Body of pancreas (tissue), 4 donors: ENCODE measurements at regions not wholly inside any gene's neighbourhood (a gene's known extent, or its start where the extent isn't known, plus 50 kb on each side); places are given as distances from the start of the nearest gene placed in this dataset.
A peak's percentile ranks its signal among the peaks of the same experiment; 100 is the strongest.

ENCODE experiments used
- ATAC-seq: fragments of 150-250 bp; one replicate; pipeline ENCODE4 v1.9.1; 2016
- DNase-seq, 4 donors: peaks; one replicate each; pipeline ENCODE4 v3.0.0-alpha.2; 2019
- H3K27ac ChIP-seq, 4 donors: fragments of 200-600 bp; sonication (generic); 1 replicate in 3 of 4; 2 replicates in 1 of 4; pipeline versions ENCODE4 v1.5.1 to v1.6.1; 2016 to 2019; ENCODE audit warnings: mild to moderate bottlenecking in 1 of 4, mixed read lengths in 1 of 4, moderate library complexity in 1 of 4
- H3K27me3 ChIP-seq, 2 donors: fragments of 200-600 bp; sonication (generic); one replicate each; pipeline ENCODE4 v1.6.0; 2016; ENCODE audit warnings: mild to moderate bottlenecking in 1 of 2
- H3K36me3 ChIP-seq, 2 donors: fragments of 200-600 bp; sonication (generic); replicated peaks in 1 of 2; 2 replicates each; pipeline ENCODE4 v1.5.1; 2016; ENCODE audit warnings: low read depth in 2 of 2; ENCODE audit not compliant: insufficient read depth in 1 of 2
- H3K4me1 ChIP-seq: fragments of 200-600 bp; sonication (generic); one replicate; pipeline ENCODE4 v1.6.0; 2016
- H3K4me3 ChIP-seq, 2 donors: fragments of 200-600 bp; sonication (generic); 1 replicate in 1 of 2; 2 replicates in 1 of 2; pipeline ENCODE4 v1.5.1; 2016 to 2019
- H3K9me3 ChIP-seq, 3 donors: fragments of 200-600 bp; sonication (generic); 1 replicate in 2 of 3; 2 replicates in 1 of 3; pipeline ENCODE4 v1.5.1; 2016
- CTCF ChIP-seq, 7 experiments: fragments of 450-650 bp in 4 of 7; fragments of 200-600 bp in 3 of 7; sonication (generic) in 3 of 7; IDR thresholded peaks; one replicate each; pipeline ENCODE4 v1.5.1; 2016 to 2019; ENCODE audit warnings: antibody characterized with exemption in 7 of 7
- POLR2A ChIP-seq, 3 donors: fragments of 450-650 bp; IDR thresholded peaks; one replicate each; pipeline ENCODE4 v1.6.1; 2016; ENCODE audit warnings: antibody characterized with exemption in 3 of 3, mild to moderate bottlenecking in 2 of 3
- WGBS, 2 donors: methylation state at CpG; one replicate each; pipeline ENCODE4 v1.1.5; 2017; 5-methylcytosine and 5-hydroxymethylcytosine counted together
- intact Hi-C: fragments of 100-400 bp; cut with DNase I; formaldehyde crosslinking; loops from one replicate; pipeline ENCODE4 v1.15.1; 2023

GRCh38 chr1:29450591-29450990 is 214.3 kb downstream of the PTPRU start:
- TF ChIP-seq CTCF (IDR thresholded peaks at IDR 0.05) (no peak), POLR2A (IDR thresholded peaks at IDR 0.05) (no peak)
- H3K27me3 ChIP-seq = no peaks in the 10 kb centered on the region
- intact Hi-C loops = no loop called here
- ATAC-seq = no peak
- H3K36me3 ChIP-seq = no peaks in the 10 kb centered on the region
- no peak overlapping the region for H3K27ac ChIP-seq
- no peaks in the 10 kb centered on the region for H3K9me3 ChIP-seq
- H3K4me1 ChIP-seq = no peaks in the 10 kb centered on the region
- no peak overlapping the region for H3K4me3 ChIP-seq
- DNase-seq = peak in 1 of 4 donors; percentile 13
- WGBS, 2 donors = 64 to 68% methylated on average over 10 of the region's 10 CpGs

GRCh38 chr1:29448456-29449235 is 212.3 kb downstream of the PTPRU start:
- Histone ChIP-seq H3K4me3 (no peak overlapping the region), H3K27me3 (no peaks in the 10 kb centered on the region), H3K27ac (no peak overlapping the region), H3K36me3 (no peaks in the 10 kb centered on the region), H3K9me3 (no peaks in the 10 kb centered on the region), H3K4me1 (no peaks in the 10 kb centered on the region)
- ATAC-seq = no peak
- DNase-seq = no peak
- TF ChIP-seq POLR2A (IDR thresholded peaks at IDR 0.05) = no peak
- TF ChIP-seq CTCF (IDR thresholded peaks at IDR 0.05) = no peak
- 71 to 74% methylated on average over 7 to 16 of the region's 16 CpGs for WGBS, 2 donors
- intact Hi-C loops = no loop called here

- TF ChIP-seq CTCF (IDR thresholded peaks at IDR 0.05) = no peak
- TF ChIP-seq POLR2A (IDR thresholded peaks at IDR 0.05) = no peak
- Histone ChIP-seq H3K36me3 (no peaks in the 10 kb centered on the region), H3K4me3 (no peak overlapping the region), H3K9me3 (no peaks in the 10 kb centered on the region), H3K27ac (no peak overlapping the region), H3K27me3 (no peaks in the 10 kb centered on the region), H3K4me1 (no peaks in the 10 kb centered on the region)
- DNase-seq = no peak
- WGBS, 2 donors = 83 to 91% methylated on average over 3 of the region's 3 CpGs
- no peak for ATAC-seq
- intact Hi-C loops = no loop called here
Measured at GRCh38 chr1:29447368-29447767, 211.0 kb downstream of the PTPRU start.

- TF ChIP-seq CTCF (IDR thresholded peaks at IDR 0.05) (no peak), POLR2A (IDR thresholded peaks at IDR 0.05) (no peak)
- DNase-seq = no peak
- H3K9me3 ChIP-seq = no peaks in the 10 kb centered on the region
- H3K4me3 ChIP-seq = no peak overlapping the region
- H3K27me3 ChIP-seq = no peaks in the 10 kb centered on the region
- H3K36me3 ChIP-seq = no peaks in the 10 kb centered on the region
- H3K27ac ChIP-seq = no peak overlapping the region
- H3K4me1 ChIP-seq = no peaks in the 10 kb centered on the region
- intact Hi-C loops = no loop called here
- 54 to 57% methylated on average over 9 to 13 of the region's 13 CpGs for WGBS, 2 donors
- ATAC-seq = no peak
Measured at GRCh38 chr1:29444782-29445729, 208.7 kb downstream of the PTPRU start.
